ENCODE measurements at regions not wholly inside any gene's neighbourhood (a gene's known extent, or its start where the extent isn't known, plus 50 kb on each side); places are given as distances from the start of the nearest gene placed in this dataset.
A peak's percentile ranks its signal among the peaks of the same experiment; 100 is the strongest.

DNA sequence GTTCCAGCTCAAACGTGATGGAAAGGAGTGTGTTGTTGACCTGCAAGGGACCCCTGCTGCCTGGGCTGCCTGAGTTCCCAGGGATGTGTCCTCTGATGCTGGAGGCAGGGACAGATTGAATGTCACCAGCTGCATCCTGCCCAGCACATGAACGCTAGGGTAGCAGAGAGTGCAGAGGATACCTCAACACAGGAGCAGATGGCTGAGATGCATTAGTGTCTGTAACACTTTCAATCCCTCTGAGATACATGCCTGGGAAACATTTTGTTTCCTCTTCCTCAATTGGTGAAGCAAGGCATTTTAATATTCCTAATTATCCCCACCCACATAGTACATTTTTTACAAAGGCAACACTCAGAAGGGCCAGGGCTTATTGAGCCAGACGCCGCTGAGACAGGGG lies 106.4 kb upstream of the UBL3 start:
- CTCF ChIA-PET (ENCODE audit: partially characterized antibody): interaction anchor here (0.6 to 2.0 kb wide), 7 partner anchors 8 to 169 kb away, joined by 3 to 7 read pairs (median 3); no protein-coding TSS in a partner anchor
- Histone ChIP-seq H3K27ac (ENCODE audit: low read depth, low read length) (no peak overlapping the region), H3K9me3 (ENCODE audit: insufficient read depth in 2 of 2, low read depth in 1 of 2, low read length in 1 of 2) (no peaks in the 10 kb centered on the region), H3K4ac (replicated peaks; ENCODE audit: insufficient read length, low read depth, low read length) (no peak overlapping the region), H3K23me2 (ENCODE audit: low read depth, low read length) (no peaks in the 10 kb centered on the region), H4K8ac (ENCODE audit: extremely low read depth, insufficient read depth, low read length) (no peak overlapping the region; the same call in 1 of the 2 replicates), H2BK20ac (ENCODE audit: low read length) (no peak overlapping the region), H3K79me1 (ENCODE audit: low read depth, low read length) (no peaks in the 10 kb centered on the region), H4K20me1 (replicated peaks in 1 of 2; ENCODE audit: control insufficient read depth in 1 of 2, insufficient read depth in 2 of 2, low read length in 2 of 2) (no peaks in the 10 kb centered on the region), H2BK5ac (ENCODE audit: low read depth, low read length) (0 out of 2 replicates have a peak overlapping the region, but pooled peaks have one; percentile 35), H4K5ac (ENCODE audit: insufficient read length, low read depth, low read length) (no peak overlapping the region), H2BK12ac (ENCODE audit: low read depth, low read length) (peak overlapping the region; percentile 40; the same call in 1 of the 2 replicates), H3K56ac (replicated peaks; ENCODE audit: insufficient read length, low read depth, low read length) (no peak overlapping the region), H2AFZ (ENCODE audit: low read length) (peak overlapping the region; percentile 70; the same call in 1 of the 2 replicates), H3K27me3 (replicated peaks in 1 of 4; ENCODE audit: control insufficient read depth in 3 of 4, extremely low read depth in 1 of 4, insufficient read depth in 3 of 4, low read length in 3 of 4) (peaks cover 0 to 5% (median 0%) of the 10 kb centered on the region in 4 experiments; a peak in 3 of 7 replicates), H3K4me1 (replicated peaks in 1 of 4; ENCODE audit: control insufficient read depth in 3 of 4, insufficient read depth in 4 of 4, low read length in 3 of 4) (peaks cover 0 to 18% (median 5%) of the 10 kb centered on the region in 4 experiments; a peak in 4 of 7 replicates), H3K4me2 (ENCODE audit: insufficient read depth in 1 of 2, low read depth in 2 of 2, low read length in 2 of 2) (no peak overlapping the region), H4K91ac (replicated peaks; ENCODE audit: insufficient read length, low read length) (no peak overlapping the region), H2AK5ac (ENCODE audit: low read depth, low read length) (no peak overlapping the region), H2BK120ac (replicated peaks; ENCODE audit: low read depth, low read length) (no peak overlapping the region), H3K23ac (ENCODE audit: insufficient read length) (no peak overlapping the region), H3K18ac (ENCODE audit: extremely low read depth, low read length) (no peak overlapping the region), H3K36me3 (ENCODE audit: control insufficient read depth in 2 of 4, insufficient read depth in 4 of 4, low read length in 3 of 4) (no peaks in the 10 kb centered on the region), H3K9ac (replicated peaks in 1 of 4; ENCODE audit: extremely low read depth in 1 of 4, low read depth in 3 of 4, low read length in 3 of 4) (no peak overlapping the region), H2BK15ac (ENCODE audit: low read length) (peak overlapping the region; percentile 13; the same call in 1 of the 2 replicates), H3K79me2 (ENCODE audit: control insufficient read depth in 1 of 2, insufficient read depth in 2 of 2, low read length in 2 of 2) (no peaks in the 10 kb centered on the region), H3K14ac (ENCODE audit: insufficient read length) (no peak overlapping the region), H3K4me3 (ENCODE audit: extremely low read depth in 1 of 4, insufficient read depth in 2 of 4, low read depth in 3 of 4, low read length in 4 of 4) (no peak overlapping the region)
- 45% methylated on average over 4 of the region's 4 CpGs; no CpG with 5 or more reads in 1 of the 2 experiments for WGBS, 2 experiments (ENCODE audit: extremely low coverage in 1 of 2, insufficient coverage in 1 of 2, insufficient read length in 1 of 2, insufficient replicate concordance in 2 of 2, low coverage in 1 of 2, low lambda C conversion rate in 2 of 2, missing lambda C conversion rate in 1 of 2)
- FAIRE-seq (no peak), DNase-seq (ENCODE audit: low read depth in 1 of 2, low spot score in 2 of 2) (no peak)
- TF ChIP-seq BRCA1 (IDR thresholded peaks at IDR 0.05; ENCODE audit: low read depth, low read length) (no peak), TEAD4 (IDR thresholded peaks at IDR 0.05; ENCODE audit: low read depth, low read length) (no peak), SUZ12 (IDR thresholded peaks at IDR 0.05; ENCODE audit: low read length) (no peak), KDM1A (IDR thresholded peaks at IDR 0.05; ENCODE audit: borderline replicate concordance, low read length) (no peak), SAP30 (IDR thresholded peaks at IDR 0.05; ENCODE audit: insufficient read depth, insufficient replicate concordance, low read length) (no peak), NANOG (IDR thresholded peaks at IDR 0.05; ENCODE audit: insufficient read depth, low read depth, low read length, poor library complexity, severe bottlenecking) (no peak), POU5F1 (IDR thresholded peaks at IDR 0.05; ENCODE audit: low read depth, low read length) (no peak), HDAC2 (IDR thresholded peaks at IDR 0.05; ENCODE audit: borderline replicate concordance in 1 of 2, low read depth in 2 of 2, low read length in 2 of 2) (no peak), PHF8 (conservative IDR thresholded peaks at IDR 0.05; ENCODE audit: low read depth, low read length) (no peak)
- POLR2A ChIA-PET (ENCODE audit: partially characterized antibody): no interaction called here
